Upper lobe of left lung (tissue), 4 donors: ENCODE measurements at regions not wholly inside any gene's neighbourhood (a gene's known extent, or its start where the extent isn't known, plus 50 kb on each side); places are given as distances from the start of the nearest gene placed in this dataset.

Experiments
- CTCF ChIP-seq, 6 experiments: fragments of 450-650 bp in 4 of 6; fragments of 200-600 bp in 2 of 6; sonication (generic) in 2 of 6; IDR thresholded peaks; one replicate each; pipeline ENCODE4 v1.5.1; 2016 to 2019; ENCODE audit warnings: antibody characterized with exemption in 6 of 6
- EP300 ChIP-seq, 4 donors: sonication (generic); formaldehyde crosslinking; IDR thresholded peaks; one replicate each; pipeline ENCODE4 v1.5.1; 2017; ENCODE audit warnings: antibody characterized with exemption in 4 of 4, control low read depth in 2 of 4
- POLR2A ChIP-seq, 4 donors: fragments of 450-650 bp; IDR thresholded peaks; one replicate each; pipeline ENCODE4 v1.5.1; 2016 to 2017; ENCODE audit warnings: antibody characterized with exemption in 4 of 4, mild to moderate bottlenecking in 2 of 4
- POLR2AphosphoS5 ChIP-seq, 2 donors: sonication (generic); formaldehyde crosslinking; IDR thresholded peaks; one replicate each; pipeline ENCODE4 v1.5.1; 2017; ENCODE audit warnings: antibody characterized with exemption in 2 of 2

DNA sequence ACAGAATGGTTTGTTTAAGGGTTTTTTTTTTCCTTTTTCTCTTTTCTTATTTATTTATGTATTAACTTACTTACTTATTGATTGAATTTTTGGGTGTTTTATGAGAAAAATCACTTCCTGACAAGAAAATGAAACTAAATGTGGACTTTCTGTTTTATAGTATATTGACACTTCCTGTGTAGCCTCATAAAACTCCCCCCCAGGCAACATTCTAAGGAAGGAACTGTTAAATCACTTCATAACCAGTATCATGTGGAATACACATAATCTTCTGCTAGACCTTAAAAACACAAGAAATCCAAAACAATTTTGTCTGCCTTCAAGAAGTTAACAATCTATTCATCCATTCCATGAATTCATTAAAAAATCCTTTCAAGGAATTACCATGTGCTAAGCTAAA is 164.1 kb upstream of the TOM1L1 start:
- TF ChIP-seq CTCF (IDR thresholded peaks at IDR 0.05) (no peak), POLR2AphosphoS5 (IDR thresholded peaks at IDR 0.05) (no peak), EP300 (IDR thresholded peaks at IDR 0.05) (no peak), POLR2A (IDR thresholded peaks at IDR 0.05) (no peak)
